Transverse colon (tissue), 3 donors: ENCODE measurements at regions not wholly inside any gene's neighbourhood (a gene's known extent, or its start where the extent isn't known, plus 50 kb on each side); places are given as distances from the start of the nearest gene placed in this dataset.

Source experiments
- POLR2A ChIP-seq: fragments of 450-650 bp; IDR thresholded peaks from one replicate; pipeline ENCODE4 v1.6.1; 2016; ENCODE audit warnings: antibody characterized with exemption, mild to moderate bottlenecking, moderate library complexity
- TF ChIP-seq, protein P1 (sequence below), 5 experiments: fragments of 200-600 bp in 3 of 5; fragments of 450-650 bp in 2 of 5; sonication (generic) in 3 of 5; IDR thresholded peaks; 1 replicate in 2 of 5; 2 replicates in 3 of 5; pipeline ENCODE4 v1.5.1; 2016 to 2017; ENCODE audit warnings: antibody characterized with exemption in 5 of 5, inconsistent platforms in 3 of 5, mild to moderate bottlenecking in 2 of 5, moderate library complexity in 1 of 5

- no peak for TF ChIP-seq POLR2A
- TF ChIP-seq, protein P1, sequence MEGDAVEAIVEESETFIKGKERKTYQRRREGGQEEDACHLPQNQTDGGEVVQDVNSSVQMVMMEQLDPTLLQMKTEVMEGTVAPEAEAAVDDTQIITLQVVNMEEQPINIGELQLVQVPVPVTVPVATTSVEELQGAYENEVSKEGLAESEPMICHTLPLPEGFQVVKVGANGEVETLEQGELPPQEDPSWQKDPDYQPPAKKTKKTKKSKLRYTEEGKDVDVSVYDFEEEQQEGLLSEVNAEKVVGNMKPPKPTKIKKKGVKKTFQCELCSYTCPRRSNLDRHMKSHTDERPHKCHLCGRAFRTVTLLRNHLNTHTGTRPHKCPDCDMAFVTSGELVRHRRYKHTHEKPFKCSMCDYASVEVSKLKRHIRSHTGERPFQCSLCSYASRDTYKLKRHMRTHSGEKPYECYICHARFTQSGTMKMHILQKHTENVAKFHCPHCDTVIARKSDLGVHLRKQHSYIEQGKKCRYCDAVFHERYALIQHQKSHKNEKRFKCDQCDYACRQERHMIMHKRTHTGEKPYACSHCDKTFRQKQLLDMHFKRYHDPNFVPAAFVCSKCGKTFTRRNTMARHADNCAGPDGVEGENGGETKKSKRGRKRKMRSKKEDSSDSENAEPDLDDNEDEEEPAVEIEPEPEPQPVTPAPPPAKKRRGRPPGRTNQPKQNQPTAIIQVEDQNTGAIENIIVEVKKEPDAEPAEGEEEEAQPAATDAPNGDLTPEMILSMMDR (IDR thresholded peaks at IDR 0.05): no peak
These were observed 520.9 kb downstream of the HTR1B start for GRCh38 chr6:76942203-76942966.
